ENCODE measurements at regions not wholly inside any gene's neighbourhood (a gene's known extent, or its start where the extent isn't known, plus 50 kb on each side); places are given as distances from the start of the nearest gene placed in this dataset.

GRCh38 chr7:140232957-140233917 lies 56.5 kb upstream of the KDM7A start:
- Mint-ChIP-seq H3K4me1 (peaks cover 20 to 38% (median 24%) of the 10 kb centered on the region in 4 donors), H3K4me3 (peak overlapping the region in 2 of 8 donors; percentile 0 to 41), H3K27ac (peak overlapping the region in 4 of 7 donors; percentile 13 to 99 (median 75)), H3K27me3 (no peaks in the 10 kb centered on the region), H3K36me3 (peaks cover 0 to 3% of the 10 kb centered on the region in 2 donors), H3K9me3 (no peaks in the 10 kb centered on the region)
- intact Hi-C loops (cut with micrococcal nuclease) = no loop called here
- no peak overlapping the region for H3K4me3 ChIP-seq (ENCODE audit: low read length in 2 of 2)
- no peaks in the 10 kb centered on the region for H3K36me3 ChIP-seq (ENCODE audit: insufficient read depth, low read length)
- no peak overlapping the region for H3K27ac ChIP-seq (ENCODE audit: low read depth, low read length)
- ChIA-PET POLR2A (ENCODE audit: partially characterized antibody) (interaction anchor here (0.6 to 10.4 kb wide), 5 partner anchors 20 to 71 kb away, joined by 3 to 269 read pairs (median 4); partner anchors contain the start of gene KDM7A), CTCF (ENCODE audit: partially characterized antibody) (interaction anchor here (0.9 kb wide), 1 partner anchor 19 kb away, joined by 3 read pairs; no protein-coding TSS in a partner anchor)
- no peaks in the 10 kb centered on the region for H3K9me3 ChIP-seq (ENCODE audit: control insufficient read depth in 1 of 2, low read length in 2 of 2)
- DNase-seq = no peak
- H3K4me1 ChIP-seq (ENCODE audit: insufficient read depth, low read length) = peaks cover 19% of the 10 kb centered on the region
- no peaks in the 10 kb centered on the region for H3K27me3 ChIP-seq (ENCODE audit: insufficient read depth, low read length)

- intact Hi-C loops (cut with micrococcal nuclease) = loop anchor here (1.0 to 2.0 kb wide), 3 partner anchors 31 to 169 kb away; partner anchors contain the start of gene PARP12
- peak overlapping the region; percentile 95 to 100 (median 98) for H3K27ac Mint-ChIP-seq
- H3K9me3 Mint-ChIP-seq = no peaks in the 10 kb centered on the region
- ChIA-PET POLR2A (ENCODE audit: partially characterized antibody) (interaction anchor here (0.7 to 10.4 kb wide), 7 partner anchors 11 to 72 kb away, joined by 3 to 269 read pairs (median 19); partner anchors contain the start of gene KDM7A), CTCF (ENCODE audit: partially characterized antibody) (interaction anchor here (1.5 to 6.3 kb wide), 2 partner anchors 32 to 55 kb away, joined by 4 to 29 read pairs; partner anchors contain the start of gene KDM7A)
- Histone ChIP-seq H3K27me3 (ENCODE audit: insufficient read depth, low read length) (no peaks in the 10 kb centered on the region), H3K4me3 (ENCODE audit: low read length in 2 of 2) (peak overlapping the region; percentile 50 to 83), H3K4me1 (ENCODE audit: insufficient read depth, low read length) (peaks cover 19% of the 10 kb centered on the region), H3K27ac (ENCODE audit: low read depth, low read length) (peak overlapping the region; percentile 84), H3K36me3 (ENCODE audit: insufficient read depth, low read length) (no peaks in the 10 kb centered on the region), H3K9me3 (ENCODE audit: control insufficient read depth in 1 of 2, low read length in 2 of 2) (no peaks in the 10 kb centered on the region)
- H3K4me3 Mint-ChIP-seq = peak overlapping the region; percentile 92 to 97 (median 94)
- no peaks in the 10 kb centered on the region for H3K27me3 Mint-ChIP-seq
- peaks cover 20 to 43% (median 25%) of the 10 kb centered on the region in 4 donors for H3K4me1 Mint-ChIP-seq
- DNase-seq = peak in 4 of 5 donors; percentile 26 to 51 (median 45)
- peaks cover 0 to 3% of the 10 kb centered on the region in 2 donors for H3K36me3 Mint-ChIP-seq
Measured at GRCh38 chr7:140231771-140232491, 55.1 kb upstream of the KDM7A start.

GRCh38 chr7:140230861-140231770 lies 54.3 kb upstream of the KDM7A start:
- no peaks in the 10 kb centered on the region for H3K27me3 ChIP-seq (ENCODE audit: insufficient read depth, low read length)

GRCh38 chr7:140230516-140230860 lies 53.7 kb upstream of the KDM7A start:
- peaks cover 30% of the 10 kb centered on the region for H3K4me1 ChIP-seq (ENCODE audit: insufficient read depth, low read length)
- intact Hi-C loops (cut with micrococcal nuclease) = loop anchor here (1.0 to 2.0 kb wide), 3 partner anchors 23 to 168 kb away; partner anchors contain the start of gene PARP12

More at GRCh38 chr7:140230861-140231770, 54.3 kb upstream of the KDM7A start:
- H3K27ac ChIP-seq (ENCODE audit: low read depth, low read length) = peak overlapping the region; percentile 84
- H3K4me1 ChIP-seq (ENCODE audit: insufficient read depth, low read length) = peaks cover 24% of the 10 kb centered on the region
- H3K27me3 Mint-ChIP-seq = no peaks in the 10 kb centered on the region
- intact Hi-C loops (cut with micrococcal nuclease) = loop anchor here (1.0 to 2.0 kb wide), 4 partner anchors 22 to 168 kb away; partner anchors contain the start of gene PARP12
- H3K9me3 Mint-ChIP-seq = no peaks in the 10 kb centered on the region
- no peaks in the 10 kb centered on the region for H3K9me3 ChIP-seq (ENCODE audit: control insufficient read depth in 1 of 2, low read length in 2 of 2)
- POLR2A ChIA-PET (ENCODE audit: partially characterized antibody) = interaction anchor here (0.6 to 10.4 kb wide), 12 partner anchors 10 to 169 kb away, joined by 3 to 269 read pairs (median 14); partner anchors contain the start of genes KDM7A and PARP12
- no peaks in the 10 kb centered on the region for H3K36me3 ChIP-seq (ENCODE audit: insufficient read depth, low read length)
- CTCF ChIA-PET (ENCODE audit: partially characterized antibody) = interaction anchor here (1.5 to 6.3 kb wide), 2 partner anchors 33 to 54 kb away, joined by 4 to 29 read pairs; partner anchors contain the start of gene KDM7A
- peak overlapping the region; percentile 50 to 83 for H3K4me3 ChIP-seq (ENCODE audit: low read length in 2 of 2)
- peak; percentile 25 to 76 (median 46) for DNase-seq
- H3K36me3 Mint-ChIP-seq = peaks cover 0 to 3% of the 10 kb centered on the region in 2 donors
- peaks cover 25 to 51% (median 30%) of the 10 kb centered on the region in 4 donors for H3K4me1 Mint-ChIP-seq
- H3K27ac Mint-ChIP-seq = peak overlapping the region; percentile 95 to 100 (median 98)
- peak overlapping the region; percentile 92 to 97 (median 94) for H3K4me3 Mint-ChIP-seq

GRCh38 chr7:140229591-140230515 lies 53.1 kb upstream of the KDM7A start:
- Histone ChIP-seq H3K4me3 (ENCODE audit: low read length in 2 of 2) (peak overlapping the region in 1 of 2 donors; percentile 83), H3K27ac (ENCODE audit: low read depth, low read length) (peak overlapping the region; percentile 84), H3K27me3 (ENCODE audit: insufficient read depth, low read length) (no peaks in the 10 kb centered on the region), H3K4me1 (ENCODE audit: insufficient read depth, low read length) (peaks cover 37% of the 10 kb centered on the region), H3K36me3 (ENCODE audit: insufficient read depth, low read length) (no peaks in the 10 kb centered on the region), H3K9me3 (ENCODE audit: control insufficient read depth in 1 of 2, low read length in 2 of 2) (no peaks in the 10 kb centered on the region)
- H3K27me3 Mint-ChIP-seq = no peaks in the 10 kb centered on the region
- intact Hi-C loops (cut with micrococcal nuclease) = loop anchor here (1.0 to 2.0 kb wide), 4 partner anchors 23 to 167 kb away; partner anchors contain the start of gene PARP12
- H3K4me1 Mint-ChIP-seq = peaks cover 30 to 61% (median 36%) of the 10 kb centered on the region in 4 donors
- H3K36me3 Mint-ChIP-seq = peaks cover 0 to 3% of the 10 kb centered on the region in 2 donors
- ChIA-PET POLR2A (ENCODE audit: partially characterized antibody) (interaction anchor here (0.5 to 10.4 kb wide), 21 partner anchors 9 to 167 kb away, joined by 3 to 269 read pairs (median 4); partner anchors contain the start of genes KDM7A and PARP12), CTCF (ENCODE audit: partially characterized antibody) (interaction anchor here (0.9 to 6.3 kb wide), 9 partner anchors 12 to 75 kb away, joined by 3 to 29 read pairs (median 5); partner anchors contain the start of gene KDM7A)
- H3K9me3 Mint-ChIP-seq = no peaks in the 10 kb centered on the region
- peak overlapping the region; percentile 85 to 95 (median 86) for H3K4me3 Mint-ChIP-seq
- peak; percentile 82 to 86 (median 85) for DNase-seq
- peak overlapping the region; percentile 97 to 100 (median 99) for H3K27ac Mint-ChIP-seq

More at GRCh38 chr7:140230516-140230860, 53.7 kb upstream of the KDM7A start:
- Histone ChIP-seq H3K27ac (ENCODE audit: low read depth, low read length) (peak overlapping the region; percentile 84), H3K4me3 (ENCODE audit: low read length in 2 of 2) (peak overlapping the region; percentile 50 to 83), H3K36me3 (ENCODE audit: insufficient read depth, low read length) (no peaks in the 10 kb centered on the region), H3K27me3 (ENCODE audit: insufficient read depth, low read length) (no peaks in the 10 kb centered on the region), H3K9me3 (ENCODE audit: control insufficient read depth in 1 of 2, low read length in 2 of 2) (no peaks in the 10 kb centered on the region)
- H3K27ac Mint-ChIP-seq = peak overlapping the region; percentile 97 to 100 (median 99)
- H3K9me3 Mint-ChIP-seq = no peaks in the 10 kb centered on the region
- ChIA-PET POLR2A (ENCODE audit: partially characterized antibody) (interaction anchor here (0.6 to 10.4 kb wide), 12 partner anchors 9 to 168 kb away, joined by 3 to 269 read pairs (median 14); partner anchors contain the start of genes KDM7A and PARP12), CTCF (ENCODE audit: partially characterized antibody) (interaction anchor here (1.3 to 6.3 kb wide), 3 partner anchors 13 to 54 kb away, joined by 4 to 29 read pairs (median 6); partner anchors contain the start of gene KDM7A)
- H3K36me3 Mint-ChIP-seq = peaks cover 0 to 3% of the 10 kb centered on the region in 2 donors
- DNase-seq = peak; percentile 72 to 85 (median 81)
- no peaks in the 10 kb centered on the region for H3K27me3 Mint-ChIP-seq
- H3K4me3 Mint-ChIP-seq = peak overlapping the region; percentile 92 to 97 (median 94)
- peaks cover 29 to 57% (median 36%) of the 10 kb centered on the region in 4 donors for H3K4me1 Mint-ChIP-seq

Measured in CD4-positive, alpha-beta memory T cell (primary cell).